ENCODE measurements at regions not wholly inside any gene's neighbourhood (a gene's known extent, or its start where the extent isn't known, plus 50 kb on each side); places are given as distances from the start of the nearest gene placed in this dataset.

DNA sequence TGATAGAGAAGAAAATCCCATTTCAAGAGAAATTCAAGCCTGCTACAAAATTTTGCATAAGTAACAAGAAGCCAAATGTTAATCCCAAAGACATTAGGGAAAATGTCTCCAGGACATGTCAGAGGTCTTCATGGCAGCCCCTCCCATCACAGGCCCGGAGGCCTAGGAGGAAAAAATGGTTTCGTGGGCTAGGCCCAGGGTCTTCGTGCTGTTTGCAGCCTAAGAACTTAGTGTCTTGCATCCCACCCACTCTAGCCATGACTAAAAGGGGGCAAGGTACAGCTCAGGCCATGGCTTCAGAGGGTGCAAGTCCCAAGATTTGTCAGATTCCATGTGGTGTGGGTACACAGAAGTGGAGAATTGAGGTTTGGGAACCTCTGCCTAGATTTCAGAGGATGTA lies 57.8 kb upstream of the TAPT1 start:
- TF ChIP-seq SP1 (IDR thresholded peaks at IDR 0.05) (no peak), EGR1 (IDR thresholded peaks at IDR 0.05; ENCODE audit: low read depth in 2 of 2) (no peak), YY1 (IDR thresholded peaks at IDR 0.05) (no peak), JUND (IDR thresholded peaks at IDR 0.05) (no peak), RAD21 (IDR thresholded peaks at IDR 0.05) (no peak)
- TF ChIP-seq, protein P1, sequence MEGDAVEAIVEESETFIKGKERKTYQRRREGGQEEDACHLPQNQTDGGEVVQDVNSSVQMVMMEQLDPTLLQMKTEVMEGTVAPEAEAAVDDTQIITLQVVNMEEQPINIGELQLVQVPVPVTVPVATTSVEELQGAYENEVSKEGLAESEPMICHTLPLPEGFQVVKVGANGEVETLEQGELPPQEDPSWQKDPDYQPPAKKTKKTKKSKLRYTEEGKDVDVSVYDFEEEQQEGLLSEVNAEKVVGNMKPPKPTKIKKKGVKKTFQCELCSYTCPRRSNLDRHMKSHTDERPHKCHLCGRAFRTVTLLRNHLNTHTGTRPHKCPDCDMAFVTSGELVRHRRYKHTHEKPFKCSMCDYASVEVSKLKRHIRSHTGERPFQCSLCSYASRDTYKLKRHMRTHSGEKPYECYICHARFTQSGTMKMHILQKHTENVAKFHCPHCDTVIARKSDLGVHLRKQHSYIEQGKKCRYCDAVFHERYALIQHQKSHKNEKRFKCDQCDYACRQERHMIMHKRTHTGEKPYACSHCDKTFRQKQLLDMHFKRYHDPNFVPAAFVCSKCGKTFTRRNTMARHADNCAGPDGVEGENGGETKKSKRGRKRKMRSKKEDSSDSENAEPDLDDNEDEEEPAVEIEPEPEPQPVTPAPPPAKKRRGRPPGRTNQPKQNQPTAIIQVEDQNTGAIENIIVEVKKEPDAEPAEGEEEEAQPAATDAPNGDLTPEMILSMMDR (IDR thresholded peaks at IDR 0.05; ENCODE audit: low read depth, low read length, missing input control) = no peak
- TF ChIP-seq, protein P2, sequence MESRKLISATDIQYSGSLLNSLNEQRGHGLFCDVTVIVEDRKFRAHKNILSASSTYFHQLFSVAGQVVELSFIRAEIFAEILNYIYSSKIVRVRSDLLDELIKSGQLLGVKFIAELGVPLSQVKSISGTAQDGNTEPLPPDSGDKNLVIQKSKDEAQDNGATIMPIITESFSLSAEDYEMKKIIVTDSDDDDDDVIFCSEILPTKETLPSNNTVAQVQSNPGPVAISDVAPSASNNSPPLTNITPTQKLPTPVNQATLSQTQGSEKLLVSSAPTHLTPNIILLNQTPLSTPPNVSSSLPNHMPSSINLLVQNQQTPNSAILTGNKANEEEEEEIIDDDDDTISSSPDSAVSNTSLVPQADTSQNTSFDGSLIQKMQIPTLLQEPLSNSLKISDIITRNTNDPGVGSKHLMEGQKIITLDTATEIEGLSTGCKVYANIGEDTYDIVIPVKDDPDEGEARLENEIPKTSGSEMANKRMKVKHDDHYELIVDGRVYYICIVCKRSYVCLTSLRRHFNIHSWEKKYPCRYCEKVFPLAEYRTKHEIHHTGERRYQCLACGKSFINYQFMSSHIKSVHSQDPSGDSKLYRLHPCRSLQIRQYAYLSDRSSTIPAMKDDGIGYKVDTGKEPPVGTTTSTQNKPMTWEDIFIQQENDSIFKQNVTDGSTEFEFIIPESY (IDR thresholded peaks at IDR 0.05) = no peak
- TF ChIP-seq, protein P3, sequence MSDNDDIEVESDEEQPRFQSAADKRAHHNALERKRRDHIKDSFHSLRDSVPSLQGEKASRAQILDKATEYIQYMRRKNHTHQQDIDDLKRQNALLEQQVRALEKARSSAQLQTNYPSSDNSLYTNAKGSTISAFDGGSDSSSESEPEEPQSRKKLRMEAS (IDR thresholded peaks at IDR 0.05) = no peak
- TF ChIP-seq, protein P4, sequence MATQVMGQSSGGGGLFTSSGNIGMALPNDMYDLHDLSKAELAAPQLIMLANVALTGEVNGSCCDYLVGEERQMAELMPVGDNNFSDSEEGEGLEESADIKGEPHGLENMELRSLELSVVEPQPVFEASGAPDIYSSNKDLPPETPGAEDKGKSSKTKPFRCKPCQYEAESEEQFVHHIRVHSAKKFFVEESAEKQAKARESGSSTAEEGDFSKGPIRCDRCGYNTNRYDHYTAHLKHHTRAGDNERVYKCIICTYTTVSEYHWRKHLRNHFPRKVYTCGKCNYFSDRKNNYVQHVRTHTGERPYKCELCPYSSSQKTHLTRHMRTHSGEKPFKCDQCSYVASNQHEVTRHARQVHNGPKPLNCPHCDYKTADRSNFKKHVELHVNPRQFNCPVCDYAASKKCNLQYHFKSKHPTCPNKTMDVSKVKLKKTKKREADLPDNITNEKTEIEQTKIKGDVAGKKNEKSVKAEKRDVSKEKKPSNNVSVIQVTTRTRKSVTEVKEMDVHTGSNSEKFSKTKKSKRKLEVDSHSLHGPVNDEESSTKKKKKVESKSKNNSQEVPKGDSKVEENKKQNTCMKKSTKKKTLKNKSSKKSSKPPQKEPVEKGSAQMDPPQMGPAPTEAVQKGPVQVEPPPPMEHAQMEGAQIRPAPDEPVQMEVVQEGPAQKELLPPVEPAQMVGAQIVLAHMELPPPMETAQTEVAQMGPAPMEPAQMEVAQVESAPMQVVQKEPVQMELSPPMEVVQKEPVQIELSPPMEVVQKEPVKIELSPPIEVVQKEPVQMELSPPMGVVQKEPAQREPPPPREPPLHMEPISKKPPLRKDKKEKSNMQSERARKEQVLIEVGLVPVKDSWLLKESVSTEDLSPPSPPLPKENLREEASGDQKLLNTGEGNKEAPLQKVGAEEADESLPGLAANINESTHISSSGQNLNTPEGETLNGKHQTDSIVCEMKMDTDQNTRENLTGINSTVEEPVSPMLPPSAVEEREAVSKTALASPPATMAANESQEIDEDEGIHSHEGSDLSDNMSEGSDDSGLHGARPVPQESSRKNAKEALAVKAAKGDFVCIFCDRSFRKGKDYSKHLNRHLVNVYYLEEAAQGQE (IDR thresholded peaks at IDR 0.05) = no peak
